ENCODE measurements at regions not wholly inside any gene's neighbourhood (a gene's known extent, or its start where the extent isn't known, plus 50 kb on each side); places are given as distances from the start of the nearest gene placed in this dataset.

GRCh38 chr6:14802514-14803160 is 443.2 kb upstream of the JARID2 start:
- in situ Hi-C loops (cut with HindIII; ENCODE audit: low pct_unique_long_range_greater_than_20kb, low sequenced_read_pairs) = no loop called here
- no peak for DNase-seq (ENCODE audit: low read depth)

GRCh38 chr6:14804001-14804784 is 441.7 kb upstream of the JARID2 start:
- no peak for DNase-seq (ENCODE audit: low read depth)
- in situ Hi-C loops (cut with HindIII; ENCODE audit: low pct_unique_long_range_greater_than_20kb, low sequenced_read_pairs) = no loop called here

- DNase-seq (ENCODE audit: low read depth) = no peak
- in situ Hi-C loops (cut with HindIII; ENCODE audit: low pct_unique_long_range_greater_than_20kb, low sequenced_read_pairs) = no loop called here
Measured at GRCh38 chr6:14804785-14805210, 441.1 kb upstream of the JARID2 start.

- no peak for DNase-seq (ENCODE audit: low read depth)
- in situ Hi-C loops (cut with HindIII; ENCODE audit: low pct_unique_long_range_greater_than_20kb, low sequenced_read_pairs) = no loop called here
Measured at GRCh38 chr6:14806101-14806500, 439.8 kb upstream of the JARID2 start.

GRCh38 chr6:14807130-14807529 is 438.7 kb upstream of the JARID2 start:
- in situ Hi-C loops (cut with HindIII; ENCODE audit: low pct_unique_long_range_greater_than_20kb, low sequenced_read_pairs) = no loop called here
- no peak for DNase-seq (ENCODE audit: low read depth)

GRCh38 chr6:14807971-14808370 is 437.9 kb upstream of the JARID2 start:
- no peak for DNase-seq (ENCODE audit: low read depth)
- in situ Hi-C loops (cut with HindIII; ENCODE audit: low pct_unique_long_range_greater_than_20kb, low sequenced_read_pairs) = no loop called here

- no peak for DNase-seq (ENCODE audit: low read depth)
- in situ Hi-C loops (cut with HindIII; ENCODE audit: low pct_unique_long_range_greater_than_20kb, low sequenced_read_pairs) = no loop called here
Measured at GRCh38 chr6:14810021-14810420, 435.8 kb upstream of the JARID2 start.

GRCh38 chr6:14811775-14812428 is 434.0 kb upstream of the JARID2 start:
- in situ Hi-C loops (cut with HindIII; ENCODE audit: low pct_unique_long_range_greater_than_20kb, low sequenced_read_pairs) = no loop called here

GRCh38 chr6:14814016-14814415 is 431.9 kb upstream of the JARID2 start:
- DNase-seq (ENCODE audit: low read depth) = no peak

More at GRCh38 chr6:14811775-14812428, 434.0 kb upstream of the JARID2 start:
- DNase-seq (ENCODE audit: low read depth) = no peak

GRCh38 chr6:14816116-14816859 is 429.6 kb upstream of the JARID2 start:
- in situ Hi-C loops (cut with HindIII; ENCODE audit: low pct_unique_long_range_greater_than_20kb, low sequenced_read_pairs) = no loop called here
- no peak for DNase-seq (ENCODE audit: low read depth)

More at GRCh38 chr6:14814016-14814415, 431.9 kb upstream of the JARID2 start:
- in situ Hi-C loops (cut with HindIII; ENCODE audit: low pct_unique_long_range_greater_than_20kb, low sequenced_read_pairs) = no loop called here

GRCh38 chr6:14817074-14817473 is 428.8 kb upstream of the JARID2 start:
- in situ Hi-C loops (cut with HindIII; ENCODE audit: low pct_unique_long_range_greater_than_20kb, low sequenced_read_pairs) = no loop called here
- DNase-seq (ENCODE audit: low read depth) = no peak

- in situ Hi-C loops (cut with HindIII; ENCODE audit: low pct_unique_long_range_greater_than_20kb, low sequenced_read_pairs) = no loop called here
- no peak for DNase-seq (ENCODE audit: low read depth)
Measured at GRCh38 chr6:14818422-14818884, 427.4 kb upstream of the JARID2 start.

- DNase-seq (ENCODE audit: low read depth) = no peak
- in situ Hi-C loops (cut with HindIII; ENCODE audit: low pct_unique_long_range_greater_than_20kb, low sequenced_read_pairs) = no loop called here
Measured at GRCh38 chr6:14819001-14819400, 426.9 kb upstream of the JARID2 start.

- DNase-seq (ENCODE audit: low read depth) = no peak
- in situ Hi-C loops (cut with HindIII; ENCODE audit: low pct_unique_long_range_greater_than_20kb, low sequenced_read_pairs) = no loop called here
Measured at GRCh38 chr6:14819840-14820420, 425.9 kb upstream of the JARID2 start.

GRCh38 chr6:14822012-14822553 is 423.8 kb upstream of the JARID2 start:
- in situ Hi-C loops (cut with HindIII; ENCODE audit: low pct_unique_long_range_greater_than_20kb, low sequenced_read_pairs) = no loop called here
- no peak for DNase-seq (ENCODE audit: low read depth)

GRCh38 chr6:14822679-14823078 is 423.2 kb upstream of the JARID2 start:
- in situ Hi-C loops (cut with HindIII; ENCODE audit: low pct_unique_long_range_greater_than_20kb, low sequenced_read_pairs) = no loop called here
- no peak for DNase-seq (ENCODE audit: low read depth)

- no peak for DNase-seq (ENCODE audit: low read depth)
- in situ Hi-C loops (cut with HindIII; ENCODE audit: low pct_unique_long_range_greater_than_20kb, low sequenced_read_pairs) = no loop called here
Measured at GRCh38 chr6:14824060-14824459, 421.8 kb upstream of the JARID2 start.

Measured in Caki2 (cell line).